Neural progenitor cell (in vitro differentiated cells): ENCODE measurements at regions not wholly inside any gene's neighbourhood (a gene's known extent, or its start where the extent isn't known, plus 50 kb on each side); places are given as distances from the start of the nearest gene placed in this dataset.

Experiments
- DNase-seq: peaks from one replicate; pipeline ENCODE4 v3.0.0-alpha.2; 2016; ENCODE audit warnings: low spot score
- H2AFZ ChIP-seq: fragments of 200-600 bp; sonication (generic); replicated peaks from 2 replicates; pipeline ENCODE4 v1.6.1; 2016; ENCODE audit warnings: antibody characterized with exemption
- H3F3A ChIP-seq: fragments of 200-600 bp; sonication (generic); 2 replicates; pipeline ENCODE4 v1.6.1; 2016; ENCODE audit warnings: antibody characterized with exemption, low read depth
- H3K27ac ChIP-seq: fragments of 200-600 bp; sonication (generic); 2 replicates; pipeline ENCODE4 v1.5.1; 2016; ENCODE audit warnings: mild to moderate bottlenecking
- H3K27me3 ChIP-seq: fragments of 200-600 bp; sonication (generic); 2 replicates; pipeline ENCODE4 v1.6.1; 2016; ENCODE audit warnings: mild to moderate bottlenecking, moderate library complexity
- H3K36me3 ChIP-seq: fragments of 200-600 bp; sonication (generic); 2 replicates; pipeline ENCODE4 v1.5.1; 2016
- H3K4me1 ChIP-seq: fragments of 200-600 bp; sonication (generic); 2 replicates; pipeline ENCODE4 v1.6.1; 2016; ENCODE audit warnings: mixed run types
- H3K4me2 ChIP-seq: fragments of 200-600 bp; sonication (generic); 2 replicates; pipeline ENCODE4 v1.6.1; 2016
- H3K4me3 ChIP-seq: fragments of 200-600 bp; sonication (generic); 2 replicates; pipeline ENCODE4 v1.5.1; 2016
- H3K79me2 ChIP-seq: fragments of 200-600 bp; sonication (generic); 2 replicates; pipeline ENCODE4 v1.6.1; 2016; ENCODE audit warnings: low read depth
- H3K9ac ChIP-seq: fragments of 200-600 bp; sonication (generic); 2 replicates; pipeline ENCODE4 v1.6.1; 2016
- H3K9me3 ChIP-seq: fragments of 200-600 bp; sonication (generic); 2 replicates; pipeline ENCODE4 v1.5.1; 2016; ENCODE audit warnings: low read depth
- H4K20me1 ChIP-seq: fragments of 200-600 bp; sonication (generic); 2 replicates; pipeline ENCODE4 v1.6.1; 2016; ENCODE audit warnings: low read depth
- H3K27ac Mint-ChIP-seq: 3 replicates; pipeline ENCODE4 v1.8.0; 2021; ENCODE audit warnings: mixed read lengths
- H3K27me3 Mint-ChIP-seq: 2 replicates; pipeline ENCODE4 v1.8.0; 2022; ENCODE audit warnings: low read depth, mild to moderate bottlenecking, inconsistent platforms, moderate library complexity, mixed read lengths; ENCODE audit not compliant: insufficient read depth
- H3K36me3 Mint-ChIP-seq: 3 replicates; pipeline ENCODE4 v1.8.0; 2021; ENCODE audit warnings: mixed read lengths
- H3K4me1 Mint-ChIP-seq: 3 replicates; pipeline ENCODE4 v1.8.0; 2021; ENCODE audit warnings: mixed read lengths
- H3K4me3 Mint-ChIP-seq: 3 replicates; pipeline ENCODE4 v1.8.0; 2021; ENCODE audit warnings: mild to moderate bottlenecking, moderate library complexity, mixed read lengths
- H3K9me3 Mint-ChIP-seq: 3 replicates; pipeline ENCODE4 v1.8.0; 2020; ENCODE audit warnings: mixed read lengths
- CTCF ChIP-seq: fragments of 200-600 bp; sonication (generic); IDR thresholded peaks from 2 replicates; pipeline ENCODE4 v1.5.1; 2017; ENCODE audit warnings: antibody characterized with exemption, mild to moderate bottlenecking
- EZH2 ChIP-seq: fragments of 200-600 bp; sonication (generic); IDR thresholded peaks from 2 replicates; pipeline ENCODE4 v1.6.1; 2017; ENCODE audit warnings: antibody characterized with exemption, mild to moderate bottlenecking, moderate library complexity
- EZH2phosphoT487 ChIP-seq: fragments of 200-600 bp; sonication (generic); IDR thresholded peaks from 2 replicates; pipeline ENCODE4 v1.6.1; 2017; ENCODE audit warnings: antibody characterized with exemption

GRCh38 chr13:22173610-22174009 lies 502.7 kb downstream of the FGF9 start:
- no peaks in the 10 kb centered on the region for H3K9me3 ChIP-seq
- H3K4me2 ChIP-seq: no peak overlapping the region

GRCh38 chr13:22175241-22175640 lies 504.4 kb downstream of the FGF9 start:
- peak; percentile 23 for TF ChIP-seq CTCF
- no peak for TF ChIP-seq EZH2
- H3K36me3 ChIP-seq: no peaks in the 10 kb centered on the region
- H3K36me3 Mint-ChIP-seq: no peaks in the 10 kb centered on the region
- H3K79me2 ChIP-seq: no peaks in the 10 kb centered on the region
- H3K4me1 Mint-ChIP-seq: no peaks in the 10 kb centered on the region
- H3K27ac Mint-ChIP-seq: no peak overlapping the region
- no peak overlapping the region for H3K4me3 Mint-ChIP-seq
- no peaks in the 10 kb centered on the region for H3F3A ChIP-seq
- no peaks in the 10 kb centered on the region for H3K4me1 ChIP-seq
- no peak overlapping the region for H3K4me2 ChIP-seq
- H4K20me1 ChIP-seq: no peaks in the 10 kb centered on the region
- no peak for DNase-seq
- no peak overlapping the region for H3K27ac ChIP-seq
- H3K27me3 Mint-ChIP-seq: peaks cover 3% of the 10 kb centered on the region
- H3K9me3 ChIP-seq: no peaks in the 10 kb centered on the region
- no peak overlapping the region for H3K9ac ChIP-seq
- peaks cover 7% of the 10 kb centered on the region for H3K9me3 Mint-ChIP-seq
- no peak overlapping the region for H3K4me3 ChIP-seq
- no peak overlapping the region for H2AFZ ChIP-seq
- no peaks in the 10 kb centered on the region for H3K27me3 ChIP-seq

More at GRCh38 chr13:22173610-22174009, 502.7 kb downstream of the FGF9 start:
- H3K36me3 ChIP-seq: no peaks in the 10 kb centered on the region
- no peak for DNase-seq
- Mint-ChIP-seq H3K4me3 (no peak overlapping the region), H3K27ac (no peak overlapping the region), H3K36me3 (no peaks in the 10 kb centered on the region), H3K9me3 (peaks cover 7% of the 10 kb centered on the region), H3K27me3 (peaks cover 3% of the 10 kb centered on the region), H3K4me1 (no peaks in the 10 kb centered on the region)
- no peaks in the 10 kb centered on the region for H3K27me3 ChIP-seq
- H4K20me1 ChIP-seq: no peaks in the 10 kb centered on the region
- H2AFZ ChIP-seq: no peak overlapping the region
- no peak overlapping the region for H3K27ac ChIP-seq
- no peaks in the 10 kb centered on the region for H3K79me2 ChIP-seq
- H3K9ac ChIP-seq: no peak overlapping the region
- no peaks in the 10 kb centered on the region for H3F3A ChIP-seq
- TF ChIP-seq EZH2phosphoT487 (no peak), EZH2 (no peak), CTCF (no peak)
- no peaks in the 10 kb centered on the region for H3K4me1 ChIP-seq
- H3K4me3 ChIP-seq: no peak overlapping the region

DNA sequence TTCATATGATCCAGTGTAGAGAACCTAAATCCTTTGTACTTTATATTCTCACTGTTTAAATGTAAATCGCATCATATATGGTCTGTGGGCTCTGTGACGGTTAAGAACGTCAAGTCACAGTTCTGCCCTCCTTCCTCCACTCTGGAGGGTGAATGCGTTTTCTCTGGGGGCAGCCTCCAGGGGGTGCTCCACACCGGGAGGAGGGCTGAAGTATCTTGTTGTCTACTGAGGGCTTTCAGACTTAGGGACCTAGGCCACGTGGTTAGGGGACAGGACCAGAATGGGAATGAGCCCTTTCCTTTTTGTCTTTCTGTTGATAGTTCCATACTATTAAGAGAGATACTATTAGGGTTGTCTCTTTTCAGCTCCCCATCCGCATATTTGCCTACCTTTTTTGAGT lies 504.9 kb downstream of the FGF9 start:
- H3K9me3 ChIP-seq: no peaks in the 10 kb centered on the region
- no peak overlapping the region for H2AFZ ChIP-seq
- no peaks in the 10 kb centered on the region for H3K27me3 ChIP-seq
- peaks cover 3% of the 10 kb centered on the region for H3K27me3 Mint-ChIP-seq
- H3K9me3 Mint-ChIP-seq: peaks cover 7% of the 10 kb centered on the region
- no peaks in the 10 kb centered on the region for H3K36me3 Mint-ChIP-seq
- no peaks in the 10 kb centered on the region for H3K36me3 ChIP-seq
- H3K4me1 ChIP-seq: no peaks in the 10 kb centered on the region
- H3K27ac ChIP-seq: no peak overlapping the region
- no peak overlapping the region for H3K4me3 ChIP-seq
- no peak overlapping the region for H3K9ac ChIP-seq
- no peak for DNase-seq
- no peaks in the 10 kb centered on the region for H4K20me1 ChIP-seq
- no peak overlapping the region for H3K27ac Mint-ChIP-seq
- TF ChIP-seq CTCF (peak; percentile 7), EZH2phosphoT487 (no peak), EZH2 (no peak)
- no peak overlapping the region for H3K4me2 ChIP-seq
- no peaks in the 10 kb centered on the region for H3K4me1 Mint-ChIP-seq
- no peak overlapping the region for H3K4me3 Mint-ChIP-seq
- no peaks in the 10 kb centered on the region for H3F3A ChIP-seq
- H3K79me2 ChIP-seq: no peaks in the 10 kb centered on the region
